Transverse colon (tissue), 4 donors: ENCODE measurements at regions not wholly inside any gene's neighbourhood (a gene's known extent, or its start where the extent isn't known, plus 50 kb on each side); places are given as distances from the start of the nearest gene placed in this dataset.

Source experiments
- DNase-seq: peaks from one replicate; pipeline ENCODE4 v3.0.0-alpha.2; 2019
- H3K27ac ChIP-seq, 4 donors: fragments of 200-600 bp; sonication (generic); 2 replicates each; pipeline ENCODE4 v1.5.1; 2016 to 2018; ENCODE audit warnings: inconsistent platforms in 4 of 4
- H3K27me3 ChIP-seq: fragments of 200-600 bp; sonication (generic); 2 replicates; pipeline ENCODE4 v1.5.1; 2017; ENCODE audit warnings: inconsistent platforms
- H3K36me3 ChIP-seq, 4 donors: fragments of 200-600 bp; sonication (generic); 2 replicates each; pipeline ENCODE4 v1.5.1; 2017 to 2019; ENCODE audit warnings: inconsistent platforms in 4 of 4
- H3K4me1 ChIP-seq, 4 donors: fragments of 200-600 bp; sonication (generic); 2 replicates each; pipeline ENCODE4 v1.5.1; 2017 to 2020; ENCODE audit warnings: inconsistent platforms in 4 of 4
- H3K4me3 ChIP-seq, 4 donors: fragments of 200-600 bp; sonication (generic); 1 replicate in 1 of 4; 2 replicates in 3 of 4; pipeline versions ENCODE4 v1.5.1 to v1.6.1; 2017 to 2019; ENCODE audit warnings: inconsistent platforms in 4 of 4
- H3K9me3 ChIP-seq, 2 donors: fragments of 200-600 bp; sonication (generic); 2 replicates each; pipeline ENCODE4 v1.5.1; 2017 to 2019; ENCODE audit warnings: inconsistent platforms in 2 of 2
- CTCF ChIP-seq, 5 experiments: fragments of 200-600 bp in 3 of 5; fragments of 450-650 bp in 2 of 5; sonication (generic) in 3 of 5; IDR thresholded peaks; 1 replicate in 2 of 5; 2 replicates in 3 of 5; pipeline ENCODE4 v1.5.1; 2016 to 2017; ENCODE audit warnings: antibody characterized with exemption in 5 of 5, inconsistent platforms in 3 of 5, mild to moderate bottlenecking in 2 of 5, moderate library complexity in 1 of 5
- EP300 ChIP-seq: sonication (generic); formaldehyde crosslinking; IDR thresholded peaks from one replicate; pipeline ENCODE4 v1.6.1; 2017; ENCODE audit warnings: antibody characterized with exemption, low read depth
- POLR2A ChIP-seq: fragments of 450-650 bp; IDR thresholded peaks from one replicate; pipeline ENCODE4 v1.6.1; 2016; ENCODE audit warnings: antibody characterized with exemption, mild to moderate bottlenecking, moderate library complexity
- POLR2AphosphoS5 ChIP-seq, 3 donors: sonication (generic); formaldehyde crosslinking; IDR thresholded peaks; one replicate each; pipeline ENCODE4 v1.6.1; 2016; ENCODE audit warnings: antibody characterized with exemption in 3 of 3
- WGBS, 2 donors: methylation state at CpG; one replicate each; pipeline ENCODE4 v1.1.5; 2018; ENCODE audit warnings: low coverage in 1 of 2; 5-methylcytosine and 5-hydroxymethylcytosine counted together
- in situ Hi-C, 4 donors: fragments of 200-750 bp; cut with MboI; loops; one replicate each; pipeline versions ENCODE4 v1.15.0 to v1.15.1; 2017; ENCODE audit warnings: low sequenced_read_pairs in 3 of 4, low pct_ligation_motif_present in 1 of 4, low pct_unique_long_range_greater_than_20kb in 1 of 4
- intact Hi-C: fragments of 100-400 bp; cut with DNase I; formaldehyde crosslinking; loops from one replicate; pipeline ENCODE4 v1.15.1; 2023; ENCODE audit warnings: low total_unique reads

- Histone ChIP-seq H3K4me1 (no peaks in the 10 kb centered on the region), H3K27me3 (no peaks in the 10 kb centered on the region), H3K36me3 (no peaks in the 10 kb centered on the region), H3K9me3 (no peaks in the 10 kb centered on the region), H3K27ac (no peak overlapping the region), H3K4me3 (no peak overlapping the region)
- 50 to 78% methylated on average over 4 to 5 of the region's 5 CpGs for WGBS, 2 donors
- intact Hi-C loops: no loop called here
- DNase-seq: no peak
- TF ChIP-seq POLR2A (no peak), CTCF (IDR thresholded peaks at IDR 0.05) (no peak), EP300 (no peak)
- in situ Hi-C loops: no loop called here
Observed at GRCh38 chr12:4137015-4137414, 136.5 kb upstream of the CCND2 start.

DNA sequence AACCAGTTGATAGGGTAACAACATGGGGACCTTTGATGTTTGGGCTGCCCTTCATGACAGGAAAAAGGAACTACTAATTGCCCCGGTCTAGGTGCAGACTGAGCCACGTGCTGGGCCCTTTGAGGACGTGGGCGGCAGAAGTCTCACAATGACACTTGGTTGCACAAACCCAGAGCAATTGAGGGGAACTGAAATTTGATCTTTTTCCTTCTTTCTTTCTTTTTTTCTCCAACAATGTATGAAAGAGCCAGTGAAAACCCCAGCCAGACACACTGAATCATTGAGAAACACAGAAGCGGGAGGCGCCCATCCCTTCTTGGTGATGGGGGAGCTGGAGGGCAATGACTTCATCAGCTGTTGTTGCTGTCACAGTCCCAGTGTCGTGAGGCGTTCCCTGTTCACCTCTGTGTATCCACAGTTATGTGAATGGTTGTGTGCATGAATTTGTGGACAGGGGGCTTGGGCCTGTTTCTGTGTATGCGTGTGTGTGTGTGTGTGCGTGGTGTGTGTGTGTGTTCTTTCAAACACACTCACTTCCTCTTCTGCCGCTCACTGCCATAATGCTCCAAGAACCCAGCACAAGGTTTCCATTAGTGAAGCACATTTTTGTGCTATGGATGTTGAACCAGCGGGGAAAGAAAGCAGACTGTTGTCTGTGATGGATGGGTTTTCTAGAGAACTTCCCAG is 137.5 kb upstream of the CCND2 start:
- Histone ChIP-seq H3K27me3 (no peaks in the 10 kb centered on the region), H3K9me3 (peaks cover 0 to 4% of the 10 kb centered on the region in 2 donors), H3K4me3 (no peak overlapping the region), H3K36me3 (no peaks in the 10 kb centered on the region), H3K27ac (no peak overlapping the region), H3K4me1 (no peaks in the 10 kb centered on the region)
- intact Hi-C loops (no loop called here), in situ Hi-C loops (no loop called here)
- no peak for DNase-seq
- 48 to 80% methylated on average over 4 to 12 of the region's 12 CpGs for WGBS, 2 donors
- no peak for TF ChIP-seq POLR2AphosphoS5 (IDR thresholded peaks at IDR 0.05)
- TF ChIP-seq EP300: no peak
- no peak for TF ChIP-seq CTCF (IDR thresholded peaks at IDR 0.05)
- no peak for TF ChIP-seq POLR2A

DNA sequence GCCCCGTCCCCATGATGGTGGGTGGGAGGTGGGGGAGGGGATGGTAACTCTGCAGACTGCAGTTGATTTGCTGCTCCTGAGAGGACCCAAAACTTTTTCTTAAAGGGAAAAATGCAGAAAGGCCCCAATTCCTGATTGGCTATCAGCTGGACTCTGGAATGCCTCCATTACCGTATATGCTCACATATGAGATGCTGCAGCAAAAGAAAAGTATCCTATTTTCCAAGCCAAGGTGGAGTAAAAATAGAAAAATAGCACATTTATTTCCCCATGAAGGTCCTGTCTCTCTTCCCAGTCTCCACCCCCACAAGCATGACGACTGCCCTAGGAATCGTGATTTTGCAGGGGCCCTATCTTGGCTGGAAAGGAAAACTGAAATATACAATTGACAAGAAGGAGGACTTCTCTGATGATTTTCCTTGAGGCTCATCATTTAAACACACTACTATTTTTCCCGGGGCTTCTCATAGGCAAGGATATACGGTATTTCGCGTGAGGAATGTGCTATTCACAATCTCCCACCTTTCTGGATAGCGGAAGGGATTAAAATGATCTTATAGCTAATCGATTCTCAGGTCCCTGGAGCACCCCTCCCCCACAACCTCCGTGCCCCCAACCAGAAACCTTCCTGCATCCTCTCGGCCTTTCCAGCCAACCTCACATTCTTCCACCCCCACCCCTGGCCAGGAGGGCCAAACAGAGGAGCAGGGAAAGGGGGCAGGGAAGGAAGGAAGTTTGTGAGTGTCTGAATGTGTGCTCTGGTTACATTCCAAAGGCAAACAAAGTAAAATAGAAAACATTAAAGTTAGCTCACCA is 138.9 kb upstream of the CCND2 start:
- WGBS, 2 donors: 67 to 79% methylated on average over 6 to 12 of the region's 12 CpGs
- no peaks in the 10 kb centered on the region for H3K36me3 ChIP-seq
- no peak for DNase-seq
- no peaks in the 10 kb centered on the region for H3K4me1 ChIP-seq
- TF ChIP-seq POLR2A (no peak), CTCF (IDR thresholded peaks at IDR 0.05) (no peak), POLR2AphosphoS5 (IDR thresholded peaks at IDR 0.05) (no peak), EP300 (no peak)
- no peak overlapping the region for H3K4me3 ChIP-seq
- peaks cover 0 to 4% of the 10 kb centered on the region in 2 donors for H3K9me3 ChIP-seq
- intact Hi-C loops: no loop called here
- no peaks in the 10 kb centered on the region for H3K27me3 ChIP-seq
- in situ Hi-C loops: no loop called here
- no peak overlapping the region for H3K27ac ChIP-seq

GRCh38 chr12:4133636-4134447 is 139.7 kb upstream of the CCND2 start:
- intact Hi-C loops: no loop called here
- Histone ChIP-seq H3K4me3 (no peak overlapping the region), H3K36me3 (no peaks in the 10 kb centered on the region), H3K27ac (no peak overlapping the region), H3K9me3 (peaks cover 0 to 4% of the 10 kb centered on the region in 2 donors), H3K27me3 (no peaks in the 10 kb centered on the region), H3K4me1 (no peaks in the 10 kb centered on the region)
- WGBS, 2 donors: 65 to 92% methylated on average over 12 to 15 of the region's 15 CpGs
- no peak for DNase-seq
- no peak for TF ChIP-seq POLR2A
- TF ChIP-seq EP300: no peak
- TF ChIP-seq POLR2AphosphoS5 (IDR thresholded peaks at IDR 0.05): no peak
- no peak for TF ChIP-seq CTCF (IDR thresholded peaks at IDR 0.05)
- in situ Hi-C loops: no loop called here
